ENCODE measurements at regions not wholly inside any gene's neighbourhood (a gene's known extent, or its start where the extent isn't known, plus 50 kb on each side); places are given as distances from the start of the nearest gene placed in this dataset.

- TF ChIP-seq POLR2A (IDR thresholded peaks at IDR 0.05) (no peak), CTCF (IDR thresholded peaks at IDR 0.05) (no peak)
Observed at GRCh38 chr1:217186664-217187063, 444.2 kb downstream of the GPATCH2 start.
